HPDE6-E6E7 (cell line): ENCODE measurements at regions not wholly inside any gene's neighbourhood (a gene's known extent, or its start where the extent isn't known, plus 50 kb on each side); places are given as distances from the start of the nearest gene placed in this dataset.
"Not testable (repeated sequence)": the region's sequence is repeated elsewhere in the genome, so short reads cannot be mapped to it uniquely, and the experiment has no call there.

Source experiments
- DNase-seq: peaks from one replicate; pipeline ENCODE4 v3.0.0; 2011; ENCODE audit warnings: missing footprints; ENCODE audit errors: extremely low spot score

DNA sequence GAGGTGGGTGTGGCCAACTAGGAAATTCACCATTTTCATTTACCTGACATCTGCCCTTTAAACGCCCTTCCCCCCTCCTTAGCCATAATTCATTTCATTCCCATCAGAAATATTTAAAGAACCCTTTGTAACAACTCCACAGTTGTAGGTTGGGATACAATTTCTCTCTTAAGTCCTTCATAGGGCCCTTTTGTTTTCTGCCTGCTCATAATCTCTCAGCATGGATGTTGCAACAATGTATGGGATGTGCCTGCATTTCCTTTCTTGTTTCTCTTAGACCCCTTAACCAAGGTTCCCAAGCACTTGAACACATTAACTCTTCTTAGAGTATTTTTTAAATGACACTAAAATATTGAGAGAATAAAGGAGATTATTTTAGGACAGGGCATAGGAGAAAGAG lies 51.7 kb upstream of the MYO10 start:
- DNase-seq = no peak

DNA sequence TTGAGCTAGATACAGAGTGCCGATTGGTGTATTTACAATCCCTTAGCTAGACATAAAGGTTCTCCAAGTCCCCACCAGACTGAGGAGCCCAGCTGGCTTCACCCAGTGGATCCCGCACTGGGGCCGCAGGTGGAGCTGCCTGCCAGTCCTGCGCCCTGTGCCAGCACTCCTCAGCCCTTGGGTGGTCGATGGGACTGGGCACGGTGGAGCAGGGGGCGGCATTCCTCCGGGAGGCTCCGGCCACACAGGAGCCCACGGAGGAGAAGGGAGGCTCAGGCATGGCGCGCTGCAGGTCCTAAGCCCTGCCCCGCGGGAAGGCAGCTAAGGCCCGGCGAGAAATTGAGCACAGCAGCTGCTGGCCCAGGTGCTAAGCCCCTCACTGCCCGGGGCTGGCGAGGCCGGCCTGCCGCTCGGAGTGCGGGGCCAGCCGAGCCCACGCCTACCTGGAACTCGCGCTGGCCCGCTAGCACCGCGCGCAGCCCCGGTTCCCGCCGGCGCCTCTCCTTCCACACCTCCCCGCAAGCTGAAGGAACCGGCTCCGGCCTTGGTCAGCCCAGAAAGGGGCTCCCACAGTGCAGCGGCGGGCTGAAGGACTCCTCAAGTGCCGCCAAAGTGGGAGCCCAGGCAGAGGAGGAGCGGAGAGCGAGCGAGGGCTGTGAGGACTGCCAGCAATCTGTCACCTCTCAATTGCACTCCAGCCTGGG lies 54.9 kb upstream of the MYO10 start:
- not testable (repeated sequence) for DNase-seq

DNA sequence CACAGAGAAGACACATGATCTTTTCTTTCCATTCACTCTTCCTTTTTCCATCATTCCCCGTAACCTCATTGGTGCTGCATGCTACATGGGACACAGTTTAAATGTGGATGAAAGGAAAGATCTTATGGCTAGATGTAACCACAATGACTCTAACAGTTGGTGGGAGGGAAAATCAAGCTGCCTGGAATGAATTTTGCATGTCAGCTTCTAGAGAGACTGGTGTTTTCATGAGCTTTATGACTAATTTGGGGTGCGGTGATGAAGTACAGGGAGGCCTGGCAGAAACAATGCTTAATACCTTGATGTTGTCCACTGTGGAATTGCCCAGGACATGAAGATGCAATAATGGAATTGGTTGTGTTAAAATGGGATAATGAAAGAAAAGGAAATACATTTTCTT lies 55.9 kb upstream of the MYO10 start:
- DNase-seq = no peak

DNA sequence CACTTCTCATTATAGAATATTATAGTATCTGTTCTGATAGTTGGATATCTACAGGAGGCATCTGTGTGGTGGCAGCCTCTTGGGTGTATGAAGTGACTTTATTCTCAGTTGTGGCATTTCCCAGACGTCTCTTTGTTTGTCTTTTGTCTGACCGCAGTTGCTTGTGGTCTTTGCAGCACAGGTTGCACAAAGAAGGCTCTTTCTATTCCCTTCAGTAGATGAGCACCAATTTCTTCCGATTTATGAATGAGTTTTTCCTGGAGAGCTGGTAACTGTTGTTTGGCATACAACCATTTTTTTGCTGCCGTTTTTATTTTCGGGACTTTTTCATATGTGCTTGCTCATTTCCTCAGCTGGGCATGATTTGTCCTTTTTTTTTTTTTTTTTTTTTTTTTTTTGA lies 56.4 kb upstream of the MYO10 start:
- no peak for DNase-seq

DNA sequence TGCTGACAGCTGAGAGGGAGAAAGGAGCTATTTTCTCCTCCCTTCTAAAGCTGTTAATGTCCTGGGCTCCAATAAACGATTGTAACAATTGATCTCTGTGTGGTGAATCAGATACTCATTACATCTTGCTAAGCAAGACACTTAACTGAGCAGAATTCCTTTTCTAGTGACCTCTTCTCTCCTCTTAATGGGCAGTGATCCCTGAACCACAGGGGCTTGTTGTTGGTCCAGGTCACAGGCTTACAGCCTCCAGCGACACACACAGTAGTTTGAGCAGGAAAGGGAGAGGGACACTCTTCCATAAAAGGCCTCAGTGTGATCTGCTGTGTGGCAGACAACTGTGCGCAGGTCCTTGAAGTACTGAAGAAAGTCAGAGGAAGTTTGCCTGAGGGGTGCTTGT lies 58.5 kb upstream of the MYO10 start:
- DNase-seq = no peak

DNA sequence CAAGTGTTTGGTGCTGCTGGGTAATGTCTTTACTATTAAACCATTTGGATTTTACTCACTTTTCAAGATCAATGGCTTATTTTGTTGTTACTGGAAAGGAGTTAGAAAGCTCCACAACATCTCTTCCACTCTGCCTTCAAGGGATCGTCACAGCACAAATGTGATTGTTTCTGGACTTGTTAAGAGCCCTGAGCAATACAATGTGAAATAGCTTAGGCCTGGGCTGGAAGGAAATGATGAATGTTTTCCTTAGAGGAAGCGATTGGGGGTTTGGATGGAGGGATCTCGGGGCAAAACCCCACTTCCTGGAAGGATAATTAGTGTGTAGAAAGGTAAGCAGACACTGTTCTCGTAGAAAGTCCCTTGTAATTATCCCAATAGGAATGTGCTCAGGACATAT lies 59.3 kb upstream of the MYO10 start:
- DNase-seq = no peak

DNA sequence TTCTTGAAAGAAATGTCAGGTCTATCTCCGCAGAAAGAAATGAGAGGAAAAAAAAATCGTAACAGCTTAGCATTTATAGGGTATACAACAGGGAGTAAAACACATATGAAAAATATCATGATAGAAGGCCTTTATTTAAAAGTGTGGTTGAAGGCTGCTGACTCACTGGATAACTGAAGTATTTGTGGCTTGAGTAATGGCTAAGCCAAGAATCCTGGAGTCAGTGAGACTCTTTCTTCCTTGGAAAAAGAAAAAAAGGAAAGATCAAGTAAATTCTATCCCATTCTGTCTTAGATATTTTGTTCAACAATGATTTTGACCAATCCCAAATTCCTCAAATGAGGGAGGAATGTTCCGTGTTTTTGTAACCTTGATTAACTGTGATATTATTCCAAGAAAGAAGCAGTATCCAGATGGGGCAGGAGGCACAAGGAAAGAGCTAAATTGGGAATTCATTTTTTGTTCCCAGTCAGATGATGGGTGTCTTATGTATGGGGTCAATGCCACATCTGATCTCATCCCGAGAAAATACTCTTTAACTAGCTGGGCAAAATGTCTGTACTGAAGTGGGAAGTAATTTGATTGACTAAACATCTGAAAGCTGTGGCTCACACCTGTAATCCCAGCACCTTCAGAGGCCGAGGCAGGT lies 64.3 kb upstream of the MYO10 start:
- peak; percentile 49 for DNase-seq

DNA sequence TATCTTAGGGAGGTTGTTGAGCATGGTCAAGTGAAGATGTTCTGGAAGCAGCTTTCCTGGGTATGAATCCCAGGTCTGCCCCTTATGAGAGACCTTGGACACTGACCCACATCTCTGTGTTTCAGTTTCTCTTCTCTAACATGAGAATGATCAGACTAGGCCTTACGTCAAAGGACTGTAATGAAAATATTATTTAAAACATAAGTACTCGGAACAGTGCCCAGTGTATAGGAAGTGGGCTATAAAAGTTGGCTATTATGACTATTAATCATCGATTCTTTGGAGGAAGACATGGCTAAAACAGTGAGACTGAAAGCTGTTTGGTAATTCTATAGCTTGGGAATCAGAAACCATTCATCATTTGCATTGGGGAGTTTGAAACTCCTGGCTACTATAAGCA lies 65.3 kb upstream of the MYO10 start:
- DNase-seq = no peak

DNA sequence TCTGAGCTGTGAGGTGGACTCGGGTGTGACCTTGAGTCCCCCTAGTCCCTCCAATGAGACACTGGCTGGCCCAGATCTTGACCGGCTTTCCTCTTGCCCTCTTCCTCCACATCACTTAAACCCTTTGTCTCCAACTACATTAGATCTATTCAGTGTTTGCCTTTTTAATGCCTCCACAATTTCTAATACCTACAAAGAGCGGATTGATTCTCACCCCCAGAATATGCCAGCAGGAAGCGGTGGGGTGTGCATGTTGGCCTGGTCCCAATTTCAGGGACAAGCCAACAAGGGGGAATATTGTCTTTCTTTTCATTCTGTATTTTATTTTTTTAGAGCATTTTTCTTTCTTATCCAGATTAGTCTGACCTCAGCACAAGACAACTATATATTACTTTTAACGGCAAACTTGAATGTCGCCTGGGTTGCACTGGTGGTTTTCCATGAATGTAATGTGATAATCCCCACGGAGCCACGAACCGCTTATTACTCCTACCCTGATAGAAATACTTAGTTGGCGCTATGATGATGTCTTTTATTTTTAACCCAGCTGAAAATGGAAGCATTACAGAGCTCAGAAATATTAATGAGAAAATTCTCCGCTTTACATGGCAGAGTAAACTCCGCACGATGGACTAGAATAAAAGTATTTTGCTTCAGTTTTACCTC lies 68.5 kb upstream of the MYO10 start:
- no peak for DNase-seq

DNA sequence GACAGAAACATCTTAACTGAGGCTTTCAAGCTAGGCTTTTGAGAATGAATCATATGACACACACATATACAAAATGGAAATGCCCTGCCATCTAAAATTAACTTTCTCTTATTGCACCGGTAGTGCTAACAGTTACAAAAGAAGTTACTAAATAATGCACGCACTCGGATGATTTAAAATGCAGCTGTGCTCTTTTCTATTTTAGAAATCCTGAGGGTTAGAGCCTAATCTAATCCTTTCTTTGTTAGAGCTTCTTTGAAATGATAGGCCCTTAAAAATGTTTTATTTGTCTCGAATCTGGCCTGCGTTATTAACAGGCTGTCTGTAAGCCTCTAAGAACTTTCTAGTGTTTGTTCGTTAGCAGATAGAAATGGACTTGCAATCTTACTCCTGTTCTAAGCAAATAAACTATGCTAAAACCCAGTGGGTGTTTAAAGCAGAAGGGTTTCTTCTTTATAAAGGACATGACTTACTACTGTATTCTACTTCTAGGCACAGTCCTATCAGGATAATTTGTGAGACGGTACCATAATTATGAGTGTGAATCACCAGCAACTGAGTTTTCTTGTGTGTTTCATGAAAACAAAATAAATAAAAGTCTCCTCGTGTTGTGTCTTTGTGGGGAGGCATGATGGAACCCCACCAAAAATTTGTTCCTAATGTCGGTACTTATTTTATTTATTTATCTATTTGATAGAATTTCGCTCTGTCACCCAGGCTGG lies 69.2 kb upstream of the MYO10 start:
- no peak for DNase-seq

DNA sequence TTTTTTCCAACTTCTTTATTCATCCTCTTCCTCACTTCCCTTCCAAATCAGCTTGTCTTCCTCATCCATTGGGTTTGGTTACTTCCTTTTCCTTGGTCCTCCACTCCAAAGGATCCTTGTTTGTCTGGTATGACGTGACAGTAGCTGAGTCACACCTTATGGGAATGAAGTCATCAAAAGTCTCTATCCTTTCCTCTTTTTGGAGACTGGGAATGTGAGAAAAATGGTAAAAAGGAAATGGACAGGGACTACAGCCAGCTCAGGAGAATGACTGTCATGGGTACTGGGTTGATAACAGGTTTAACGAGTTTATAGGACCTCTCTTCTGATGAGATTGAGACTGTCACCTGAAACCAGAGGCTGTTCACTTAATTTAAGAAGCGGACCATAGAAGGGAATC lies 76.2 kb upstream of the MYO10 start:
- peak; percentile 4 for DNase-seq

DNA sequence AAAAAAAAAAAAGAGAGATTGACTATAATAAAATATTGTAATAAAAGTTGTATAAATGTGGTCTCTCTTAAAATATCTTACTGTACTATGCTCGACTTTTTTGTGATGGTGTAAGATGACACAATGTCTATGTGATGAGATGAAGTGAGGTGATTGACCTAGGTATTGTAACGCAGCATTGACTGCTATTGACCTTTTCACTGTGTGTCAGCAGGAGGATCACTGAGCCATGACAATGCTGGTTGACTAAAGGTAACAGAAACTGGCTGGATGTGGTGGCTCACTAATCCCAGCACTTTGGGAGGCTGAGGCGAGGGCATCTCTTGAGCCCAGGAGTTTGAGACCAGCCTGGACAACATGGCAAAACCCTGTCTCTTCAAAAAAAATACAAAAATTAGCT lies 78.6 kb upstream of the MYO10 start:
- DNase-seq = no peak

DNA sequence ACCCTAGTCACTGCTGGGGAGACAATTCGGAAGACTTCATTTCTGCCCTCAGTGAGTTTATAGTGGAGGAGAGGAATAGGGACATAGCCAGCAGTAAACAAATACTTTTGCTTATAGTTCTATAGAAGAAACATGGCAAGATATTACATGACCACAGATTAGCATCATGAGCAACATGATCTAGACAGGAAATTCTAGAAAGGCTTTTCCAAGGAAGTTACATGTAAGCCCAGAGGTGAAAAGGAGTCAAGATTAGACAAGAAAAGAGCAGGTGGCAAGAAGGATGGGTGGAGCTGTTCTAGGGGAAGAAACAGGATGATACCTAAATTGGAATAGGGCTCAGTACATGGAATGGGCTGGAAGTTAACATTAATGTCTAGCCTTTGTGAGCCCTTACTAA lies 82.8 kb upstream of the MYO10 start:
- DNase-seq = no peak

DNA sequence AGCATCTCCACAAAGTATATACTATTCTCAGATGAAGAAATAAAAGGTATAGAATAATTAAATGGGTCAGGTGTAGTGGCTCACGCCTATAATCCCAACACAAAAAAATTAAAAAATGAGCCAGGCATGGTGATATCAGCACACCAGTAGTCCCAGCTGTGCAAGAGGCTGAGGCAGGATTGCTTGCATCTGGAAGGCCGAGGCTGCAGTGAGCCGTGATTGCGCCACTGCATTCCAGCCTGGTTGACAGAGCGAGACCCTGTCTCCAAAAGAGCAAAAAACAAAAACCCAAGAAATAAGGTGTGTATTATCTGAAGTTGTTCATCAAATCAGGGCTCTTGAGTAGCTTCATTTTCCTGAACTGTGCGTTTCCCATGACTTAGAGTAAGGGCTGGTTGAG lies 83.2 kb upstream of the MYO10 start:
- DNase-seq = no peak

DNA sequence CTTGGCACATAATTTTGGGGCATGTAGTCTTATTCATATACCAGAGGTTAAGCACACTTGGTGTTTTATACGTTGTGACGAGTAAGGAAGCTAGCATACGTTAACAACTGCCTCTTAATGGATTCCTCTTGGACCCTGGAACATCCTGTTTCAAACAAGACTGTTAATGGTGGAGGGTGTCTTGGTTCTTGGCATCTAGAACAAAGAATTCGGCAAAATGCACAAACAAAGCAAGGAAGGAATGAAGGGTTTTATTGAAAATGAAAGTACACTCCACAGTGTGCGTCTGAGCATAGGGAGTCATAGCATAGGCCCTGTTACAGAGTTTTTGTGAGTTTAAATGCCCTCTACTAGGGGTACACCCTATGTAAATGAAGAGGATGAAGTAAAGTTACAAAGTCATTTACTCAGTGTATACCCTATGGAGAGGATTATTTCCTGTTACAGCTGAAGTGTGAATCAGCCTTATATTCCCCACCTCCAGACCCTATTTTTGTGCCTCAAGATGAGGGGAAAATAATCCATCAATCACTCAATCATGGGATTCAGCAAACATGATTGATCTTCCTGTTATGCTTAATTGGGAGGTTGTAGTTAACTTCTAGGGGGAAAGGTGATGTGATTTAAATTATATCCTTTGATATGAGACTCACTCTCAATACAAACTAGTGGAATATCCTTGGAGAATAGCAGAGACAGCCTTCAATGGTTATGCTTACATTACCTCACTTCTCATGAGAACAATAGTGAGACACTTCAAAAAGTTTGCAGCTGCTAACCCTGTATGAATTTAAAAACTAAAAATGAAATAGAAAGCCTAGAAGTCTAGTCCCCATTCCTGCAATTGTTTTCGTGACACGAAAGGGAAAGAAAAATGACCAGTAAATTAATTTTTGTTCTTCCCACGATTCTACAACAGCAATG lies 84.9 kb upstream of the MYO10 start:
- no peak for DNase-seq

DNA sequence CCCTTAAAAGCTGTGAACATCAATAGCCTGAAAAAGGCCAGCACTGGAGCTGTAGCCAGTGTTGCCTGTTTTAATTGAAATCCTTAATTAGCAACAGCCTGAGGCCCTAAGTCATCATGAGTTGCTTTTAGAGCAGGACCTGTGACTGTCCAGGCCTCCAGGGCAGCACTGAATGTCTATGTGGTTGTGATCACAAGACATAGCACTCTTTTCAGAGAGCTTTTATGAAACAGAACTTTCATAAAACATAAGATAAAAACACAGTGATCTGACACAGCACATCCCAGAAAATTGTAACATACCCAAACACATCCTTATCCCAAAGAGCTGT lies 85.5 kb upstream of the MYO10 start:
- no peak for DNase-seq

DNA sequence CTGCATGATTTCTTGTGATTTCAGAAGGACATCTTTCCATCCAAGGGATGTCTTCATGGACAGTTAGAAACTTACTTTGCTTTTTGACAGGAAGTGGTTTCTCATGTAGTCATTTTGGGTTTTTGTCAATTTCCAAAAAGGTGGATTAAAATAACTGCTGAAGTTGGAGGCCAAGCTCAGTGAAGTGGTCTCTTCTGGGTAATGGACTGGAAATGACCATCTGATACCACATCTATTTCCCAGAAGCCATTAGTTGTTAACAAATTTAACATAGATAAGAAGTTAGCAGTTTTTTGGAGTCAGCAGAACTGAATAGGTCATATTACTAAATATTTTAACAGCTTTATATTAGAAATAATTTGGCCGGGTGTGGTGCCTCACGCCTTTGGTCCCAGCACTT lies 86.2 kb upstream of the MYO10 start:
- no peak for DNase-seq

DNA sequence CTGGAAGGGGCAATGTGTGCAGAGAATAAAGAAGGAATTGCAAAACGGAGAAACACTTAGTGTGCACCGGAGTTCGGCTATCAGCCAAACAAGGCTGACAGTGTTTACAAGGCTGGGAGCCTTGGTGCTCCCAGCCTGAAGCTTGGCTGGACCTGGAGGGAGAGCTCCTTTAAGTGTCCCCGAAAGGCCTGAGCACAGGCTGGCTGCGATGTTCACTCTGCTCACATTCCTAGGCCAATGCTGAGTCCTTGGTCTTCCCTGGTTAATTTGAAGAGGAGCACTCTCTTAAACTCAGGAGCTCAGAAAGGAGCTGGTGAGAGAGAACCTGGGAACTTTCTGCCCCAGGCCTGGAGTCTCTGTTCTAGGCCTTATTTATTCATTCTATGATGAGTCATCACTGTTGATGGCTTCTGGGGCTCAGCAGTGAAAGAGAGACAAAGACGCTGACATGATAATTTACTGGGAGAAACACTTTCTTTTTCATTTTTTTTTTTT lies 88.6 kb upstream of the MYO10 start:
- peak; percentile 38 for DNase-seq

DNA sequence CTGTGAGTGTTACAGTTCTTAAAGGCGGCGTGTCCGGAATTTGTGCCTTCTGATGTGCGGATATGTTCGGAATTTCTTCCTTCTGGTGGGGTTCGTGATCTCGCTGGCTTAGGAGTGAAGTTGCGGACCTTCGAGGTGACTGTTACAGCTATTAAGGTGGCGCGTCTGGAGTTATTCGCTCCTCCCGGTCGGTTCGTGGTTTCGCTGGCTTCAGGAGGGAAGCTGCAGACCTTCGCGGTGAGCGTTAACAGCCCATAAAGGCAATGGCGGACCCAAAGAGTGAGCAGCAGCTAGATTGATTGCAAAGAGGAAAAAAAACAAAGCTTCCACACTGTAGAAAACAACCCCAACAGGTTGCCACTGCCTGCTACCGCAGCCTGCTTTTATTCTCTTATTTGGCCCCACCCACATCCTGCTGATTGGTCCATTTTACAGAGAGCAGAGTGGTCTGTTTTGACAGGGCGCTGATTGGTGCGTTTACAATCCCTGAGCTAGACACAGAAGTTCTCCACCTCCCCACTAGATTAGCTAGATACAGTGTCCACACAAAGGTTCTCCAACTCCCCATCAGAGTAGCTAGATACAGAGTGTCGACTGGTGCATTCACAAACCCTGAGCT lies 95.7 kb upstream of the MYO10 start:
- not testable (repeated sequence) for DNase-seq

DNA sequence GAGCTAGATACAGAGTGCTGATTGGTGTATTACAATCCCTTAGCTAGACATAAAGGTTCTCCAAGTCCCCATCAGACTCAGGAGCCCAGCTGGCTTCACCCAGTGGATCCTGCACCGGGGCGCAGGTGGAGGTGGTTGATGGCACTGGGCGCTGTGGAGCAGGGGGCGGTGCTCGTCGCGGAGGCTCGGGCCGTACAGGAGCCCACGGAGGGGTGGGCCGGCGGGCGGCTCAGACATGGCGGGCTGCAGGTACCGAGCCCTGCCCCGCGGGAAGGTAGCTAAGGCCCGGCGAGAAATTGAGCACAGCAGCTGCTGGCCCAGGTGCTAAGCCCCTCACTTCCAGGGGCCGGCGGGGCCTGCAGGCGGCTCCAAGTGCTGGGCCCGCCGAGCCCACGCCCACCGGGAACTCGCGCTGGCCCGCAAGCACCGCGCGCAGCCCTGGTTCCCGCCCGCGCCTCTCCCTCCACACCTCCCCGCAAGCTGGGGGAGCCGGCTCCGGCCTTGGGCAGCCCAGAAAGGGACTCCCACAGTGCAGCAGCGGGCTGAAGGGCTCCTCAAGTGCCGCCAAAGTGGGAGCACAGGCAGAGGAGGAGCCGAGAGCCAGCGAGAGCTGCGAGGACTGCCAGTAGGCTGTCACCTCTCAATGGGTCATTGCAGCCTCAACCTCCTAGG lies 96.4 kb upstream of the MYO10 start:
- DNase-seq = not testable (repeated sequence)
